Adrenal gland (tissue), 9 donors: ENCODE measurements at regions not wholly inside any gene's neighbourhood (a gene's known extent, or its start where the extent isn't known, plus 50 kb on each side); places are given as distances from the start of the nearest gene placed in this dataset.

Source experiments
- DNase-seq, 7 donors: peaks; one replicate each; pipeline ENCODE4 v3.0.0-alpha.2; 2019 to 2020
- H3K27ac ChIP-seq, 5 donors: fragments of 200-600 bp; sonication (generic) in 4 of 5; 1 replicate in 3 of 5; 2 replicates in 2 of 5; pipeline versions ENCODE4 v1.5.1 to v1.8.0; 2016 to 2020; ENCODE audit warnings: mild to moderate bottlenecking in 1 of 5
- H3K27me3 ChIP-seq: fragments of 200-600 bp; 2 replicates; pipeline ENCODE4 v1.8.0; 2021
- H3K36me3 ChIP-seq, 2 donors: fragments of 200-600 bp; replicated peaks in 1 of 2; 1 replicate in 1 of 2; 2 replicates in 1 of 2; pipeline versions ENCODE4 v1.5.1 to v1.8.0; 2018 to 2022
- H3K4me1 ChIP-seq, 2 donors: fragments of 200-600 bp; replicated peaks in 1 of 2; 1 replicate in 1 of 2; 2 replicates in 1 of 2; pipeline versions ENCODE4 v1.5.1 to v1.8.0; 2018 to 2021
- H3K4me3 ChIP-seq, 4 donors: fragments of 200-600 bp; sonication (generic) in 3 of 4; one replicate each; pipeline ENCODE4 v1.5.1; 2016 to 2018
- H3K9me3 ChIP-seq, 3 donors: fragments of 200-600 bp; sonication (generic) in 1 of 3; replicated peaks in 1 of 3; 1 replicate in 2 of 3; 2 replicates in 1 of 3; pipeline versions ENCODE4 v1.5.1 to v1.8.0; 2016 to 2021
- POLR2A ChIP-seq, 2 donors: fragments of 450-650 bp; IDR thresholded peaks; one replicate each; pipeline ENCODE4 v1.6.1; 2017; ENCODE audit warnings: antibody characterized with exemption in 2 of 2, mild to moderate bottlenecking in 2 of 2, moderate library complexity in 1 of 2
- WGBS, 4 donors: extraction: QIAGEN DNeasy Blood & Tissue Kit in 2 of 4; methylation state at CpG; one replicate each; pipeline versions ENCODE4 v1.1.5 to v1.1.7; 2013 to 2017; 5-methylcytosine and 5-hydroxymethylcytosine counted together
- intact Hi-C, 2 donors: fragments of 100-400 bp; cut with DNase I; formaldehyde crosslinking; loops; one replicate each; pipeline versions ENCODE4 v1.14.1 to v1.15.0; 2022 to 2023
- TF ChIP-seq, protein P1 (sequence below), 6 experiments: fragments of 450-650 bp in 4 of 6; fragments of 200-600 bp in 2 of 6; sonication (generic) in 1 of 6; IDR thresholded peaks; 1 replicate in 5 of 6; 2 replicates in 1 of 6; pipeline versions ENCODE4 v1.5.1 to v1.8.0; 2016 to 2021; ENCODE audit warnings: antibody characterized with exemption in 6 of 6, mild to moderate bottlenecking in 2 of 6, moderate library complexity in 1 of 6
- donor health status: healthy with polysubstance abuse.
- donor health status: Bipolar disorder and iron deficiency.
- donor health status: DM: yes; HTN: yes; CAD: no.
- donor health status: DM: no; HTN: no; CAD: no.
- donor health status: DM: no; HTN: no; CAD: no.

DNA sequence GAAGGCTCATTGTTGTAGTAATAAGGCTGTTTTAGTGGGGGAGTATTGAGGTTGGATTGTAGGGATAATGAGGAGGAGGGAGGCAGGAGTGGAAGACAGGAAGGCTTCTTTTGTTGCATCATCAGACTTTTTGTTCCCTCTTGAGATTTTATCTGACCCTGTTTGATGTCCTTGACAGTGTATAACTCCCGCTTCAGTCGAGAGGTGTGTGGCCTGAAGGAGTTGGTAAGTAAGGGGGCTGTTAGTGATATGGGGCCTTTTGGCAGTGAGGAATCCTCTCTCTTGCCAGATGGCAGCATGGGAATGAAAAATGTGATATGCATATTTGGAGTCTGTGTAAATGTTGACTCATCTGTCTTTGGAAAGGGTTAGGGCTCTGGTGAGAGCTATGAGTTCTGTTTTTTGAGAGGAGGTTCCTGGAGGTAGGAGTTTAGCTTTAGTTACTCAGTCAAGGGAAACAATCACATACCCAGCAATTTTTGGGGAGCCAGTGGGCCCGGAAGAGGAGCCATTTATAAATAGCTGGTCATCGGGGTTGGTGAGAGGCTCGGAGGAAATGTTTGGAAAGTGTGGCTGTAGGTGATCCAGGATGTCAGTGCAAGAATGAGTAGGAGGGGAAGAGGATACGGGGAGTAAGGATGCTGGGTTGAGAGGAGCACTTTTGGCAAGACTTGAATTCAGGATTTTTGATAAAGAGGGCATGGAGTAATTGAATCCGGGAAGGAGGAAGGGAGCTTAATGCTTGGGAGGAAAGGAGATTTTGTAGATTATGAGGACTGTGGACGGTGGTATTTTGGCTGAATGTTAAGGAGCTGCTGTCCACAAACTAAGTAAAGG, 136.7 kb upstream of the ETV3 start:
- no peak overlapping the region for H3K27ac ChIP-seq
- TF ChIP-seq, protein P1, sequence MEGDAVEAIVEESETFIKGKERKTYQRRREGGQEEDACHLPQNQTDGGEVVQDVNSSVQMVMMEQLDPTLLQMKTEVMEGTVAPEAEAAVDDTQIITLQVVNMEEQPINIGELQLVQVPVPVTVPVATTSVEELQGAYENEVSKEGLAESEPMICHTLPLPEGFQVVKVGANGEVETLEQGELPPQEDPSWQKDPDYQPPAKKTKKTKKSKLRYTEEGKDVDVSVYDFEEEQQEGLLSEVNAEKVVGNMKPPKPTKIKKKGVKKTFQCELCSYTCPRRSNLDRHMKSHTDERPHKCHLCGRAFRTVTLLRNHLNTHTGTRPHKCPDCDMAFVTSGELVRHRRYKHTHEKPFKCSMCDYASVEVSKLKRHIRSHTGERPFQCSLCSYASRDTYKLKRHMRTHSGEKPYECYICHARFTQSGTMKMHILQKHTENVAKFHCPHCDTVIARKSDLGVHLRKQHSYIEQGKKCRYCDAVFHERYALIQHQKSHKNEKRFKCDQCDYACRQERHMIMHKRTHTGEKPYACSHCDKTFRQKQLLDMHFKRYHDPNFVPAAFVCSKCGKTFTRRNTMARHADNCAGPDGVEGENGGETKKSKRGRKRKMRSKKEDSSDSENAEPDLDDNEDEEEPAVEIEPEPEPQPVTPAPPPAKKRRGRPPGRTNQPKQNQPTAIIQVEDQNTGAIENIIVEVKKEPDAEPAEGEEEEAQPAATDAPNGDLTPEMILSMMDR (IDR thresholded peaks at IDR 0.05) = no peak
- no peak for TF ChIP-seq POLR2A (IDR thresholded peaks at IDR 0.05)
- H3K4me3 ChIP-seq = no peak overlapping the region
- intact Hi-C loops = no loop called here
- WGBS, 4 donors = 52 to 56% (median 54%) methylated on average over 8 of the region's 8 CpGs
- no peaks in the 10 kb centered on the region for H3K36me3 ChIP-seq
- no peaks in the 10 kb centered on the region for H3K4me1 ChIP-seq
- H3K27me3 ChIP-seq = no peaks in the 10 kb centered on the region
- H3K9me3 ChIP-seq = no peaks in the 10 kb centered on the region
- no peak for DNase-seq

GRCh38 chr1:157272729-157273524, 134.7 kb upstream of the ETV3 start:
- Histone ChIP-seq H3K36me3 (no peaks in the 10 kb centered on the region), H3K9me3 (no peaks in the 10 kb centered on the region), H3K27me3 (no peaks in the 10 kb centered on the region), H3K27ac (no peak overlapping the region), H3K4me1 (no peaks in the 10 kb centered on the region), H3K4me3 (no peak overlapping the region)
- DNase-seq = no peak
- TF ChIP-seq, protein P1 (IDR thresholded peaks at IDR 0.05) = no peak
- WGBS, 4 donors = 62 to 67% (median 66%) methylated on average over 6 of the region's 6 CpGs
- intact Hi-C loops = no loop called here

- intact Hi-C loops = no loop called here
- no peak overlapping the region for H3K4me3 ChIP-seq
- H3K27me3 ChIP-seq = no peaks in the 10 kb centered on the region
- H3K36me3 ChIP-seq = no peaks in the 10 kb centered on the region
- no peak for DNase-seq
- TF ChIP-seq, protein P1 (IDR thresholded peaks at IDR 0.05) = no peak
- TF ChIP-seq POLR2A (IDR thresholded peaks at IDR 0.05) = no peak
- no peaks in the 10 kb centered on the region for H3K9me3 ChIP-seq
- H3K4me1 ChIP-seq = no peaks in the 10 kb centered on the region
- H3K27ac ChIP-seq = no peak overlapping the region
Measured at GRCh38 chr1:157272264-157272663, 134.1 kb upstream of the ETV3 start.

- no peak for DNase-seq
- Histone ChIP-seq H3K4me1 (no peaks in the 10 kb centered on the region), H3K9me3 (no peaks in the 10 kb centered on the region), H3K27me3 (no peaks in the 10 kb centered on the region), H3K27ac (no peak overlapping the region), H3K4me3 (no peak overlapping the region), H3K36me3 (no peaks in the 10 kb centered on the region)
- no peak for TF ChIP-seq POLR2A (IDR thresholded peaks at IDR 0.05)
- TF ChIP-seq, protein P1 (IDR thresholded peaks at IDR 0.05) = no peak
- 72 to 78% (median 74%) methylated on average over 4 of the region's 4 CpGs for WGBS, 4 donors
- intact Hi-C loops = no loop called here
Measured at GRCh38 chr1:157270705-157271274, 132.6 kb upstream of the ETV3 start.
